NCI-H187 treated with DMSO at 0.1 percent for 48 hours (cell line): ENCODE measurements at regions not wholly inside any gene's neighbourhood (a gene's known extent, or its start where the extent isn't known, plus 50 kb on each side); places are given as distances from the start of the nearest gene placed in this dataset.
"Not testable (repeated sequence)": the region's sequence is repeated elsewhere in the genome, so short reads cannot be mapped to it uniquely, and the experiment has no call there.

ENCODE experiments used
- DNase-seq: peaks from one replicate; lab custom pipeline; 2025; lab: John Stamatoyannopoulos, UW

DNA sequence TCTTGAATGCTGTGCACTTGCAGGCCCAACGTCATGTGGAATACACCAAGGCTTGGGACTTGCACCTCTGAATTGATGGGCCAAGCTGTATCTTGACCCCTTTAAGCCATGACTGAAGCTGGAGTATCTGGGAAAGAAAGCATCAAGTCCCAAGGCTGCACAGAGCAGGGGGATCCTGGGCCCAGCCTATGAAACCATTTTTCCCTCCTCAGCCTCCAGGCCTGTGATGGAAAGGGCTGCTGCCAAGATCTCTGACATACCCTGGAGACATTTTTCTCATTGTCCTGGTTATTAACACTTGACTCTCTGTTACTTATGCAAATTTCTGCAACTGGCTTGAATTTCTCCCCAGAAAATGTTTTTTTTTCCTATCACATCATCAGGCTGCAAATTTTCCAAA lies 174.0 kb upstream of the SNX2 start:
- DNase-seq, result no peak

DNA sequence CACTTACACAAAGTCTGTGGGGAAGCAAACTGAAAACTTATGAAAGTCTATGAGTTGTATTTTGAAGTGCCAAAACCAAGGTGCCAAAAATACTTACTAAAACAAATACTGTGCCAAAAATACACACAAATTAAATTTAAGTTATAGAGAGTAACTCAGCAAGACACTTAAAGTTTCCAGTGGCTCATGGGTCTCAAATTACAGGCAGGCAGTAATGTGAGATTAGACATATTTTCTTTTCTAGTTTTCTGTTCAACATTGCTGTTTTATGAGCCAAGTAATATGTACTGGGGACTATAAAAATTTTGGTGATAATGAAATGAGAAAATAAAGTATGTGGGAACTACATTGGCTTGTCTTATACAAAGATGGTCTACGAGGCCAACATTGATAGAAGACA lies 172.2 kb upstream of the SNX2 start:
- DNase-seq, result no peak

DNA sequence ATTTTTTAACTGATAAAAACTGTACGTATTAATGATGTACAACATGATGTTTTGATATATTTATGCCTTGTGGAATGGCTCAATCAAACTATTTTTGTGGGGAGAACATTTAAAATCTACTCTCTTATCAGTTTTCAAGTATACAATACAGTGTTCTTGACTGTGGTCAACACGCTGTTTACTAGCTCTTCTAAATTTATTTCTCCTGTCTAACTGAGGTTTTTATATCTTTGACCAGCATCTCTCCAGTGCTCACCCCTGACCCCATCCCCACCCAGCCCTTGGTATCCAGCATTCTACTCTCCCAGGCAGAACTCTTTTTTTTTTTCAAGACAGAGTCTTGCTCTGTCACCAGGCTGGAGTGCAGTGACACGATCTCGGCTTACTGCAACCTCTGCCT lies 169.6 kb upstream of the SNX2 start:
- DNase-seq, result no peak

GRCh38 chr5:122607818-122608217 lies 167.1 kb upstream of the SNX2 start:
- no peak for DNase-seq

DNA sequence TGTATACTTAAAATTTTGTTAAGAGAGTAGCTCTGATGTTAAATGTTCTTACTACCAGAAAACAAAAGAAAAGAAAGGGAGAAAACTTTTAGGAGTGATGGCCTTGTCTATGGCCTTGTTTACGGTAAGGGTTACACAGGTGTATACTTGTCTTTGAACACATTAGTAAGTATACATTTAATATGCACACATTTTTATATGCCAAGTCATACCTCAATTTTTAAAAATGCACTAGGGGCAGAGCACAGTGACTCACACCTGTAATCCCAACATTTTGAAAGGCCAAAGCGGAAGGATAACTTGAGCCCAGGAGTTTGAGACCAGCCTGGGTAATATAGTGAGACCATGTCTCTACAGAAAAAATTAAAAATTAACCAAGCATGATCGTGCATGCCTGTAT lies 166.7 kb upstream of the SNX2 start:
- DNase-seq, result no peak

GRCh38 chr5:122611406-122611805 lies 163.5 kb upstream of the SNX2 start:
- DNase-seq, result no peak

DNA sequence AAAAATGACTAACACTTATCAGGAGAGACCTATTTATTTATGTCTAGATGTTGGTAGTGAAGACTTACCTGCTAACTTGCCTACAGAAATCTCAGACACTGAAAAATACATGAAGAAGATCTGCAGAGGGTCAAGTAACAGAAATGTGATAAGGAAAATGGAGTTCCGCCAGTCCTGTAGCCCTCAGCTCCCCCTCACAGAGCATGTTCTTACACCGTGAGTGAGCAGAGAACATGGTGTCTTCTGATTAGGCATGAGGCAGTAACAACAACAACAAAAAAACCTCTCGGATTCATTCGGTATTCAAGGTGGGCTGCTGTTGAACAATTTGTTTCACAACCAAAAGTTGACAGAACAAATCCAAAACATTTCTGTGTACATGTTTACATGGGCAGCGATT lies 162.0 kb upstream of the SNX2 start:
- no peak for DNase-seq

DNA sequence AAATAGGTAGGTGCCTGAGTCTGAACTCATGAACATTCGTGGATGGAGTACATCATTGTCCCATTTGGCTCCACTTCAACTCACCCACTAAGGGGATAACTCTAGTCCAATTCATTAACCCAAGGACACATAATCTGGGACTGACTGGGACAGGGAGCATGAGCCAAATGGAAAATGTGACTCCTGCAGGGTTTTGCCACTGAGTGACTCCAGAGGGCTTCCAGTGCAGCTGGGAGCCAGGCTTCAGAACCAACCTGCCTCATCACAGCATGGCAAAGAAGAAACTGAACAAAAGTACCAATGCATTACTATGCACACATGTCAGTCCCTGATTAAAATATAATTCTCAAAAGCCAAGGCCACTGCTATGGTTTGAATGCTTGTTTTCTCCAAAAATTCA lies 159.7 kb upstream of the SNX2 start:
- DNase-seq, result no peak

DNA sequence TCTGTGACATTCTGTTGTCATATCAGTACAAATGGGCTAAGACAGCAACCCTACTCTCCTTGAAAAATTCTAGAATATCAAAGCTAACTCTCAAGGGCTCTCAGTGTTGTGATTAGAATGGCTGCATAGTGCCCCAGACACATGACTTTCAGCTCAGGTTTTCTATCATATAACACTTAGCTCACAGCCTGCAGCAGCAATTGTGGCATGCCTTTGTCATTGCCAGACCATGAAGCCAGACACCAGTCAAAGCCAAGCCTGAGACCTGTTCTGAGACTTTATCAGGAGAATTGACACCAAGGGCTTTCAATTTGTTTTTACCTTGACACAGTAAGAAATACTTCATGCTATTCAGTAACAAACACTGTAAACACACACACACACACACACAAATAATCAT lies 159.0 kb upstream of the SNX2 start:
- DNase-seq, result no peak

DNA sequence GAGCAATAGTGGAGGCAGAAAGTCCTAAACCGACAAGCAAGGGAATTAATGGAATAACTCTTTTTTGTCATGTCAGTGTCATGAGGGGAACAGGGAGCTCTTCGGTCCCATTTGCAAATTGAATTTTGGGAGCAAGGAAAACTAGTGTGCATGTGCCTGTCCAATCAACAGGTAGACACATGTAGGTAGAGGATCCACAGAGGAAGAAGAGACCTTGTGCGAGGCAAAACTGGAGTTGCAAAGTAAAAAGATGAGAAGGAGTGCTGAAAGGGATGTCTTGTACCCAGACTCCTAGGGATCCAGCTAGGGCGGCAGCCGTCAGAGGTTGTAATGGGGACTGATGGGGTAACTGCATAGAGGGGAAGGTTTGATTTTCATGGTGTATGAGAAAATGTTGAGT lies 156.8 kb upstream of the SNX2 start:
- not testable (repeated sequence) for DNase-seq

DNA sequence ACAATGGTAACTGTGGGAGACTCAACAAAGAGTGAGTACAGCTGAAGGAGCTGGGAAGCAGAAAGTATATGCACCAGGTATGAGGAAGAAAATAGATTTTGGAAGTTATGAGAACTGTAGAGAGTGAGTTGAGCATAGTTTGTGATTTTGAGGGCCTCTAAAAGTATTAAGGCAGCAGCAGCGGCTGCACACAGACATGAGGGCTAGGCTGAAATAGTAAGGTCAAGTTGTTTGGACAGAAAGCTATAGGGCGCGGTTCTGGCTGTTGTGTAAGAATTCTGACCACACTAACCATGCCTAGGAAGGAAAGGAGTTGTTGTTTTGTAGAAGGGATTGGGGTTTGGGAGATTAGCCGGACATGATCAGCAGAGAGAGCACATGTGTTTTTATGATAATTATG lies 154.1 kb upstream of the SNX2 start:
- not testable (repeated sequence) for DNase-seq

GRCh38 chr5:122628714-122629113 lies 146.2 kb upstream of the SNX2 start:
- not testable (repeated sequence) for DNase-seq

GRCh38 chr5:122629121-122629677 lies 145.7 kb upstream of the SNX2 start:
- no peak for DNase-seq

DNA sequence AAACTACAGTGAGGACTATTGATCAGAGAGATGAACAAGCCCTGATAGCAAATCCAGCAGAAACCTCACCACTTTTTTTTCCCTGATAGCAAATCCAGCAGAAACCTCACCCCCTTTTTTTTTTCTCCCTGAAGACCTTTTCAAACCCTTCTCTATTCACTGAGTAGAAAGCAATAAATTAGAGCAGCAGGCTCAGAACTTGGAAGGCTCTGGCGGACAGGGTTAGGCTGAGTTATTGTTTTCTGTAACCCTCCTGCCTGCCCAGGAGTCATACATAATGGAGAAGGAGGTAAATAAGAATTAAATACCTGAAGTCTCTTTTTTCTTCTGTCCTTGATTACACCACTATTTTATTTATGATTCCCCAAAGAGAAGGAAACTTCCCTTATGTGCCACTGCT lies 136.3 kb upstream of the SNX2 start:
- DNase-seq, result no peak

GRCh38 chr5:122639033-122639432 lies 135.8 kb upstream of the SNX2 start:
- no peak for DNase-seq

DNA sequence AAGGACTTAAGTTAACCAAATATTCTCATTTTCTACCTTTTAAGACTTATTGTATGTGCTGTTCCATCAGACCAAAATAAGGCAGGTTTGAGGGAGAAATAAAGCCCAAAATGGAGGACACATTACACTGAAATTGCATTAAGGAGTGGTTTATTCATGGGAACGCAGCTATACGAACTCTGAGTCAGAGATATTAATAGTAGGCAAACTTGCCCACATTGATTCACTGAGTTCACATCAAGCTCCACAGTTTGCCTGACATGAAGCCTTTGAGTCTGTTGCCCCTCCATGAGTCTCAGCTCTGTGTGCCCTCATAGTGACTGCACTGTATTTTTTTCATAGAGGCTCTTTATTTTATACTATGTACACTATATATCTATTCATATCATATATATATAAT lies 135.0 kb upstream of the SNX2 start:
- no peak for DNase-seq

GRCh38 chr5:122649080-122649479 lies 125.8 kb upstream of the SNX2 start:
- no peak for DNase-seq

DNA sequence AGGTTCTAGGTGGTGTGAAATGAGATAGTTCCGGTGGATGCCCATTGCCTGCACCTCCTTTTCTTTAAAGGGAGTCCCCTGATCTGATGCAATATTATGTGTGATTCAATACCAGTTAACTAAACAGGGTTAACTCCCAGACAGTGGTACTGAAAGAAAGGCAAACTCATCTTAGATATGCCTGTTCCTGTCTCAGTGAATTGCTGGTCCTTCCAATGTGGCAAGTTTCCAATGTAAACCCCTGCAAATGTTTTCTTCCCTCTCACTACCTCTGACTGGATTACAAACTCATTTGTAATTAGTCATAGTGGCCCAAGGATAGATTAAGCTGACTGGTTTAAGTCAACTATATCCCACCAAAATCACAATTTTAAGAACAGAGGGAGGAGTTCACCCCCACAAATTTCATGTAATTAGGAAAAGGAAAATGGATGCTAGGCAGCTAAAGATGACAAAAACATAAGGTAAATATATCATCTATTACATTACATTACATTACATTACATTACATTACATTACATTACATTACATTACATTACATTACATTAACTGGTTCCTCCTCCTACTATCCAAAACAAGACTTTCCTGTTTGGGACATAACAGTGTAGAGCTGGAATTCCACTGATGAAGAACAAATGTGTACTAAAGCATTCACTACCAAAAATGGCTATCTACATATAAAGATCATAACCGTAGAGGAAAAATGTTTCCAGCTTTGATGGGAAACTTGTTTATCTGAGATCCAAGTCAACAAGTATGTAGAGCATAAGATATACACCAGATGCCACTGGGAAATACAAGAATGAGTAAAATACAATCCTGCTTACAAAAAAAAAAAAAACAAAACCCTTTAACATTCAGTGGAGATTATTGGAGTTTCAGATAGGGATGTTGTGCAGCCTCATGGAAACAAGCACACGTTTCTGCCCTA lies 121.5 kb upstream of the SNX2 start:
- DNase-seq, result no peak

GRCh38 chr5:122656160-122656559 lies 118.7 kb upstream of the SNX2 start:
- no peak for DNase-seq

GRCh38 chr5:122656577-122656976 lies 118.3 kb upstream of the SNX2 start:
- no peak for DNase-seq

DNA sequence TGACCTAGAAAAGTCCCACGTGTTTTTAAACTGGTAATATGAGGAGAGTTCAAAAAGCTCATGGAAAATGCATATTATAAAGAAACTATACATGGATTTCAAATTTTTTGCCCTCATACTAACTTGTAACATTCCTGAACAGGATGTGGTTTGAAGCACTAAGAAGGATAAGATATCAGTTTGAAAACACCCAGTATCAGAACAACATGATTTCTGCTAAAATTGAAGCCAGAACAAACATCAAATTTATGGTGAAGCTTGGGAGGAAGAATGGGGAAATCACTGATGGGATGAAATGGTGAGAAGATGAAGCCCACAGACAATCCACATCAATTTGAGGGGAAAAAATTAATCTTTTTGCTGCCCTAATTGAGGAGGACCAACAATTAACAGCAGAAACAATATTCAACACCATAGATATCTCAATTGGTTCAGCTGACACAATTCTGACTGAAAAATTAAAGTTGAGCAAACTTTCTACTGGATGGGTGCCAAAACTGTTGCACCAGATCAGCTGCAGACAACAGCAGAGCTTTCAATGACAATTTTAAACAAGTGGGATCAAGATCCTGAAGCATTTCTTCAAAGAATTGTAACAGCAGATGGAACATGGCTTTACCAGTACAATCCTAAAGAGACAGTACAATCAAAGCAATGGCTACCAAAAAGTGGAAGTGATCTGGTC lies 113.2 kb upstream of the SNX2 start:
- DNase-seq, result no peak

DNA sequence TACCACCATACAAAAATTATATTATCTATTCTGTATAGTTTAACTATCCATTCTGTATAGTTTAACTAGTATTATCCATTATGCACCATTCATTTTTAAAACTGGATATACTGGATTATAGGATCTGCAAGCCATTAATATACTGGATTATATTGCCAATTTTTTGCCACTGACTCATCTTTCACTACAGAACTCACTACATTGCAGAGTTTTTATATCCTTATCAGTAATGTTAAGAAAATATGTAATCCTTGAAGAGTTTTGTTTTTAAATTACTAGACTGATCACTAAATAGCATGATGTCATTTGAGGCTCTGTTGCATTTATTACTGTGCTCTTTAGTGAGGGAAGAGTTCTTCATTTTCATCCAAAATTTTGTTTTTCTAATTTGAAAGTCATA lies 109.8 kb upstream of the SNX2 start:
- DNase-seq, result no peak

DNA sequence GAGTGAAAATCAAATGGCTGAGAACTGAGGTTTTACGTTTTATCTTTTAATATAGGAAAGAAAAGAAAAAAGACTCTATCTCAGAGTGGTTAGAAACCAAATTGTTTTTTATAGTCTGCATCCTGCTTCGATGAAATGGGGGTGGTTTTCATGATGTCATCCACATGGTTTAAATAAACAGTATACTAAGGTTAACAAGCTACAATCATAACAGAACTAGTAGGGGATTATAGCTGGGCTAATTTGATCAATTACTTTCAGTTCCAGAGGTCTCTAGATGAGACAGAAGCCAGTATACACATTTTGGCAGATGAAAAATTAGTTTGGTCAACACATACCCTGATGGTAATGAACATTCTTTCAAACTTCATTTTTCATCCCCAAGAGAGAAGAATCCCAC lies 106.3 kb upstream of the SNX2 start:
- DNase-seq, result no peak
